ENCODE measurements at regions not wholly inside any gene's neighbourhood (a gene's known extent, or its start where the extent isn't known, plus 50 kb on each side); places are given as distances from the start of the nearest gene placed in this dataset.

DNA sequence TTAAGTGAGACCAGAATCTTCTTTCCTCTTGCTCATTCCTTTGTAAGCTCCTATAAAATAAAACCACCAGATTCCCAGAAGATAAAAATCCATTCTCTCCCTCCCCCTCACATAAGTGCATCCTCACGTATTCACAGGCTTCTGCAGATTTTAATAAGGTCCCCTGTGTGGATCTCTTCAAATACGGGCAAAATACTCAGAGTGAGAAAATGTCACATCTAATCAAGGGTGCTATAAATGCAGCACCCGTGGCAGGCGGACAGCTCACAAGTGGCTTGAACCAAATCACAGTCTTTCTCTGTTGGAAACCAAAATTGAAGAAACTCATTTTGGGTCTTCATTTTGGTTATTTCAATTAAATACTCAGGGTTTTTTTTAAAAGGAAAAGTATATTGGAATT lies 212.9 kb upstream of the CMC1 start:
- Histone ChIP-seq H3K9me3 (peaks cover 0 to 11% (median 7%) of the 10 kb centered on the region in 4 donors), H3K36me3 (no peaks in the 10 kb centered on the region), H3K27ac (no peak overlapping the region), H3K4me1 (no peaks in the 10 kb centered on the region), H3K27me3 (no peaks in the 10 kb centered on the region), H3K4me3 (no peak overlapping the region)
- intact Hi-C loops (cut with DNase I) = no loop called here
- 70 to 74% methylated on average over 4 of the region's 4 CpGs for WGBS, 2 donors
- TF ChIP-seq EP300 (IDR thresholded peaks at IDR 0.05) (no peak), POLR2A (IDR thresholded peaks at IDR 0.05) (no peak), POLR2AphosphoS5 (IDR thresholded peaks at IDR 0.05) (no peak)
- TF ChIP-seq, protein P1, sequence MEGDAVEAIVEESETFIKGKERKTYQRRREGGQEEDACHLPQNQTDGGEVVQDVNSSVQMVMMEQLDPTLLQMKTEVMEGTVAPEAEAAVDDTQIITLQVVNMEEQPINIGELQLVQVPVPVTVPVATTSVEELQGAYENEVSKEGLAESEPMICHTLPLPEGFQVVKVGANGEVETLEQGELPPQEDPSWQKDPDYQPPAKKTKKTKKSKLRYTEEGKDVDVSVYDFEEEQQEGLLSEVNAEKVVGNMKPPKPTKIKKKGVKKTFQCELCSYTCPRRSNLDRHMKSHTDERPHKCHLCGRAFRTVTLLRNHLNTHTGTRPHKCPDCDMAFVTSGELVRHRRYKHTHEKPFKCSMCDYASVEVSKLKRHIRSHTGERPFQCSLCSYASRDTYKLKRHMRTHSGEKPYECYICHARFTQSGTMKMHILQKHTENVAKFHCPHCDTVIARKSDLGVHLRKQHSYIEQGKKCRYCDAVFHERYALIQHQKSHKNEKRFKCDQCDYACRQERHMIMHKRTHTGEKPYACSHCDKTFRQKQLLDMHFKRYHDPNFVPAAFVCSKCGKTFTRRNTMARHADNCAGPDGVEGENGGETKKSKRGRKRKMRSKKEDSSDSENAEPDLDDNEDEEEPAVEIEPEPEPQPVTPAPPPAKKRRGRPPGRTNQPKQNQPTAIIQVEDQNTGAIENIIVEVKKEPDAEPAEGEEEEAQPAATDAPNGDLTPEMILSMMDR (IDR thresholded peaks at IDR 0.05) = no peak
- DNase-seq = no peak

DNA sequence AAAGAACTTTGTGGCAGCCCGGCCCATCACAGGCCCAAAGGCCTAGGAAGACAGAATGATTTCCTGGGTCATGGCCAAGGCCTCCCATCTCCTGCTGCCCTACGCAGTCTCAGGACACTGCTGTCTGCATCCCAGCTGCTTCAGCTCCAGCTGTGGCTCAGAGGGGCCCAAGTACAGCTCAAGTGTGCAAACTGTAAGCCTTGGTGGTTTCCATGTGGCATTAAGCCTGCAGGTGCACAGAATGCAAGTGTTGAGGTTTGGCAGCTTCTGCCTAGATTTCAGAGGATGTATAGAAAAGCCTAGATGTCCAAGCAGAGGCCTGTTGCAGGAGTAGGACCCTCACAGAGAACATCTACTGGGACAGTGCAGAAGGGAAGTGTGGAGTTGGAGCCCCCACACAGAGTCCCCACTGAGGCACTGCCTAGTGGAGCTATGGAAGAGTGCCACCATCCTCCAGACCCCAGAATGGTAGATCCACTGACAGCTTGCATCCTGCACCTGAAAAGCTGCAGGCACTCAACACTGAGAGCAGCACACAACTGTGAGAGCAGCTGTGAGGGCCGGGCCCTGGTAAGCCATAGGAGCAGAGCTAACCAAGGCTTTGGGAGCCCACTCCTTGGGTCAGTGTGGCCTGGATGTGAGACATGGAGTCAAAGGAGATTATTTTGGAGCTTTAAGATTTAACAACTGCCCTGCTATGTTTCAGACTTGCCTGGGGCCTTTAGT lies 208.2 kb upstream of the CMC1 start:
- Histone ChIP-seq H3K27me3 (no peaks in the 10 kb centered on the region), H3K4me3 (no peak overlapping the region), H3K27ac (no peak overlapping the region), H3K36me3 (no peaks in the 10 kb centered on the region), H3K4me1 (no peaks in the 10 kb centered on the region), H3K9me3 (peaks cover 0 to 8% (median 2%) of the 10 kb centered on the region in 4 donors)
- intact Hi-C loops (cut with DNase I) = no loop called here
- TF ChIP-seq POLR2A (IDR thresholded peaks at IDR 0.05) (no peak), EP300 (IDR thresholded peaks at IDR 0.05) (no peak), POLR2AphosphoS5 (IDR thresholded peaks at IDR 0.05) (no peak)
- TF ChIP-seq, protein P1 (IDR thresholded peaks at IDR 0.05) = no peak
- no peak for DNase-seq
- WGBS, 2 donors = 93 to 97% methylated on average over 3 of the region's 3 CpGs

DNA sequence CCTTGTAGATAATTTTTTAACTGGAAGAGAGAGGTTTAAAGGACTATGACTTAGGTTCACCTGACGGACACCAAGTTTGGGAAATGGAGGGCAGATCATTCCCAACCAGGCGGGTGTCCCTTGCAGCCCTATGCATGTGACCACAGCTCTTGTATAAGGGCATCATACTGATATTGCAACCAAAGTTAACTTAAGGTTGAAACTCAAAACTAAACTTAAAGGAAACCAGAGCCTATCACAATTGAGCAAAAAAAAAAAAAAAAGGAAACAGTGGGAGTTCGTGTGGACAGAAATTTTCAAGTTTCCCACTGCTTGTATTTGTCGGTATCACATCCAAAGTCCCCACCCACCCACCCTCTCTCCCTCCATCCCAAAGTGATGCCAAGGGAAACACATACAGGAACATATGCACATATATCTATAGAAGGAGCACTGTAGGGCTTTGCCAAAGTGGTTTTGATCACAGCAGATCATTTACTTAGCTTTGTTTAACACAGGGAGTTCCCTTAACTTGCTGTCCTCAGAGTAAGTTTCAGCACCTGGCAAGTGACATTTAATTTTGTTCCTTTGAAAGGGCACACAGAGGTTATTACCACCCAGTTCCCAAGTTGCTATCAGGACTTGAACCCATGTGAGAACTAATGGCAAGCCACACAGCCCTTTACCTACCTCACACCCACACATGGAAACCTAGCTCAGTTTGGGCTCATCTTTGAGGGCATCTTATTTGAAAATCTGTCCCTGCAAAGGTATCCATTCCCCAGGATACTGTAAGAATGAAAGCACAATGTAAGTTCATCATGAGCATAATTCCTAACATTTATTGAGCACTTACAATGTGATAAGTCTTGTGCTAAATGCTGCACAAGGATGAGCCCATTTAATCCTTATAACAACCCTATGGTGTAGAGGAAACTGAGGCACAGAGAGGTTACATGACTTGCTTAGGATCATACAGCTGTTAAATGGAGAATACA lies 204.5 kb upstream of the CMC1 start:
- Histone ChIP-seq H3K27ac (no peak overlapping the region), H3K36me3 (no peaks in the 10 kb centered on the region), H3K4me1 (no peaks in the 10 kb centered on the region), H3K27me3 (no peaks in the 10 kb centered on the region), H3K4me3 (no peak overlapping the region), H3K9me3 (peaks cover 0 to 6% (median 2%) of the 10 kb centered on the region in 4 donors)
- no peak for DNase-seq
- no peak for TF ChIP-seq POLR2A (IDR thresholded peaks at IDR 0.05)
- TF ChIP-seq, protein P1 (IDR thresholded peaks at IDR 0.05) = no peak
- TF ChIP-seq POLR2AphosphoS5 (IDR thresholded peaks at IDR 0.05) = no peak
- TF ChIP-seq EP300 (IDR thresholded peaks at IDR 0.05) = no peak
- WGBS, 2 donors = 80 to 83% methylated on average over 4 of the region's 4 CpGs
- intact Hi-C loops (cut with DNase I) = no loop called here

DNA sequence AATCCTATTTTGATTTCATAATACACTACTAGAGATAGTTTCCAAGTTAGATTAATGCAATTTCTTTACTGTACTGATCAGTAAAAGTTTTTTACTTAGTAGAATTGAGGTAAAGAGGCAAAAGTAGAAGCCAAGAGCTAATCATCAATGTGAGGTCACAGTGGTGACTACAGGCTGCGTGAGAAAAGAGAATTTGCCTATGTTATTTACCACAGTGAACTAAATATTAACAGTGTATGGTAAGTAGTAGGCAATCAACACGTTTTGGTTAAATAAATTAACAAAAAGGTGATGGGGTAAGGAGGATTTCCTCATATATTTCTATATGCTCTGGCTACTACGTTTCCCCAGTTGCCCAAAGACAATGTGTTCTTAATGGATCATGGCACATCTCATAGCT lies 202.2 kb upstream of the CMC1 start:
- 66 to 73% methylated on average over 3 of the region's 3 CpGs for WGBS, 2 donors

More for the DNA sequence above, 202.2 kb upstream of the CMC1 start:
- no peak overlapping the region for H3K27ac ChIP-seq
- H3K27me3 ChIP-seq = no peaks in the 10 kb centered on the region
- no peaks in the 10 kb centered on the region for H3K4me1 ChIP-seq
- no peaks in the 10 kb centered on the region for H3K9me3 ChIP-seq
- intact Hi-C loops (cut with DNase I) = no loop called here
- TF ChIP-seq POLR2AphosphoS5 (IDR thresholded peaks at IDR 0.05) (no peak), EP300 (IDR thresholded peaks at IDR 0.05) (no peak), POLR2A (IDR thresholded peaks at IDR 0.05) (no peak)
- TF ChIP-seq, protein P1 (IDR thresholded peaks at IDR 0.05) = no peak
- no peak for DNase-seq
- H3K4me3 ChIP-seq = no peak overlapping the region
- H3K36me3 ChIP-seq = no peaks in the 10 kb centered on the region
